HG02610 (cell line): ENCODE measurements at regions not wholly inside any gene's neighbourhood (a gene's known extent, or its start where the extent isn't known, plus 50 kb on each side); places are given as distances from the start of the nearest gene placed in this dataset.
A peak's percentile ranks its signal among the peaks of the same experiment; 100 is the strongest.
"Not testable (repeated sequence)": the region's sequence is repeated elsewhere in the genome, so short reads cannot be mapped to it uniquely, and the experiment has no call there.

Experiments used
- ATAC-seq: cut with Tn5 transposase; IDR thresholded peaks from one replicate; pipeline ENCODE4 v1.9.1; 2021; ENCODE audit warnings: mild to moderate bottlenecking, moderate library complexity; ENCODE audit not compliant: unreplicated experiment

GRCh38 chr15:69704229-69704628, 251.6 kb downstream of the RPLP1 start:
- ATAC-seq, result no peak

DNA sequence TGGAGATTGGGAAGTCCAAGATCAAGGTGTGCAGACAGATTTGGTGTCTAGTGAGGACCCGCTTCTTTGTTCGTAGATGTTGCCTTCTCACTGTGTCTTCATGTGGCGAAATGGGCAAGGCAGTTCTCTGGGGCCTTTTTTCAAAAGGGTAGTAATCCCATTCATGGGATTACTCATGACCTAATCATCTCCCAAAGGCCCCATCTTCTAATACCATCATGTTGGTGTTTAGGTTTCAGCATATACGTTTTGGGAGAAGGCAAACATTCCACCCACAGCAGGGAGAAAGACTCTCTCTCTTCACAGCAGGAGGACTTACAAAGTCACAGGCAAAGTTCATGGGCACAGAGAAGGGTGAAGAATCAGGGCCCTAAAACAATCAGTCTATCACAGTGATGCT, 252.1 kb downstream of the RPLP1 start:
- no peak for ATAC-seq

DNA sequence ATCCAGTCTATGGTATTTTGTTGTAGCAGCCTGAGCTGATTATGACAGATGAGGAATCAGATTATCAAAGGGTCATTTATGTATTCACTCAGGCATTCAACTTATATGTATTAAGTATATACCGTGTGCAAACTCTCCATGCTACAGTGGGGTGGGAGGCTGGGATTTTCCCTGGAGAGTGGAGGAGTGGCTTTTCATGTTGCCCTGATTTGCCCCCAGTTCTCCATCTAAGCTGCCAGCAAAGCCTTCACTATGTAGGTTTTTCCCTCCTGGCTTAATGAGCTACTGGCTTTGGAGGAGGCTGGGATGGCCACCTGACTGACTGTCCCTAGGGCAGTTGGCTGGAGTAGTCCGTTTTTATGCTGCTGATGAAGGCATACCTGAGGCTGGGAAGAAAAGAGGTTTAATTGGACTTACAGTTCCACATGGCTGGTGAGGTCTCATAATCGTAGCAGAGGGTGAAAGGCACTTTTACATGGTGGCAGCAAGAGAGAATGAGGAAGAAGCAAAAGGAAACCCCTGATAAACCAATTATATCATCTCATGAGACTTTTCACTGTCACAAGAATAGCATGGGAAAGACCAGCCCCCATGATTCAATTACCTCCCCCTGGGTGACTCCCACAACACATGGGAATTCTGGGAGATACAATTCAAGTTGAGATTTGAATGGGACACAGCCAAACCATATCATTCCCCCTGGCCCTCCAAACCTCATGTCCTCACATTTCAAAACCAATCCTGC, 253.9 kb downstream of the RPLP1 start:
- ATAC-seq, result no peak

GRCh38 chr15:69707241-69707640, 254.6 kb downstream of the RPLP1 start:
- not testable (repeated sequence) for ATAC-seq

DNA sequence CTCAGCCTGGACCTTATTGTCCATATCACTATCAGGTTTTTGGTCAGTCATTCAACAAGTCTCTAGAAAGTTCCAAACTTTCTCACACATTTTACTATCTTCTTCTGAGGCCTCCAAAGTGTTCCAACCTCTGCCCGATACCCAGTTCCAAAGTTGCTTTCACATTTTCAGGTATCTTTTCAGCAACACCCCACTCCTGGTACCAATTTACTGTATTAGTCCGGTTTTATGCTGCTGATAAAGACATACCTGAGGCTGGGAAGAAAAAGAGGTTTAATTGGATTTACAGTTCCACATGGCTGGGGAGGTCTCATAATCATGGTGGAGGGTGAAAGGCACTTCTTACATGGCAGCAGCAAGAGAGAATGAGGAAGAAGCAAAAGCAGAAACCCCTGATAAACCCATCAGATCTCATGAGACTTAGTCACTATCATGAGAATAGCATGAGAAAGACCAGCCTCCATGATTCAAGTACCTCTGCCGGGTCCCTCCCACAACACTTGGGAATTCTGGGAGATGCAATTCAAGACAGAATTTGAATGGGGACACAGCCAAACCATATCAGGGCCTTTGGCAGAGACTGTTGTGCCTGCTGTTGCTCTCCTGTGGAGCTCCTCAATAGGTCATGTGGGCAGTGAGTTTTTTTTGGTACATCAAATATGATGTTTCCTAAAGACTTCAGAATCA, 256.0 kb downstream of the RPLP1 start:
- not testable (repeated sequence) for ATAC-seq

GRCh38 chr15:69712991-69713390, 260.4 kb downstream of the RPLP1 start:
- no peak for ATAC-seq

- ATAC-seq, result peak; percentile 88
These were observed 261.3 kb downstream of the RPLP1 start for GRCh38 chr15:69713726-69714559.

- no peak for ATAC-seq
These were observed 262.6 kb downstream of the RPLP1 start for GRCh38 chr15:69715210-69715609.

GRCh38 chr15:69718436-69718835, 265.8 kb downstream of the RPLP1 start:
- ATAC-seq, result no peak

DNA sequence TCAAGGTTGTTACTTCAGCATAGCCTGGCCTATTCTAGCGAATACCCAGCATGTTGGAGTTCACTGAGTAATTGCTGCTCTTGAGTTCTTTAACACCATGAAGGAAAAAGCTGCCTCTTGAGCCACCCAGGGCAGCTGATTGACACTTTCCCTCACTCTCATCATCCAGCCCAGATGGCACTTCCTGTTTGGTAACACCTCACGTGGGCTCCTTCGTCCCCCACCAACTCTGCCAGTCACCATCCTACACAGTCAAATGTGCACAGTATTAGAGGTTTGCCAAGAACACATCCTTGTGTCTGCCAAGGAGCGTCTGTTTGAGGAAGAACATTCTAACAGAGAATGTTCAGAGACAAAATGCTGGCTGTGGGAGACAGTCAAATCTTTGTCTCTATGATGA, 266.3 kb downstream of the RPLP1 start:
- no peak for ATAC-seq

DNA sequence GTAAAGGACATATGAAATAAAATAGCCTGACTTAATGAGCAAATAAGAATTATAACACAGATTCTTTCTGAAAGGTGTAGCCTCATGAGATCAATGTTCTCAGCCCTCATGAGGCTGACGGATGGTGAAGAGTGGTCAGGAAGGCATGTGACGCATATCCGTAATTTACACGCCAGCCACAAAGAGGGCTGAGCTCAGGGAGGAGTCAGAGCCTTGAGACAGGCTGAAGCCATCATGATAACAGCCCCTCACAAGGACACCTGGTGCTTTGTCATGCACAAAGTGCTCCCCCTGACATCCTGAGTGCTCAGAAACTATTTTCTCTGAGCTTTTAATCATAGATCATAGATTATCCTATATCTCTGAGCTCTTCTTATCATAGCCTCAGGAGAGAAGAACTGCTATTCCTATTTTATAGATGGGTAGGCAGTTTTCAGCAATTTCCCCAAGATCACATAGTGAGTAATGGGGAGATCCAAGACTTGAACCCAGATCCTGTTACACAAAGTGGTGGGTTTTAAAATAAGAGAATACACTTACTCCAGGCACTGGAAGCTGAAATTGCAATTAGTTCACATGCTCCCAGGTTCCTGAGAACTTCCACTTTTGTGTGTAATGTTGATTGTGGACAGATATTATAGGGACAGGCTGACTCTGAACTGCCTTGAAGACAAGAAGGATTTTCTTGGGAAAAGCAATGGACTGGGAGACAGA, 267.1 kb downstream of the RPLP1 start:
- ATAC-seq, result peak; percentile 57

DNA sequence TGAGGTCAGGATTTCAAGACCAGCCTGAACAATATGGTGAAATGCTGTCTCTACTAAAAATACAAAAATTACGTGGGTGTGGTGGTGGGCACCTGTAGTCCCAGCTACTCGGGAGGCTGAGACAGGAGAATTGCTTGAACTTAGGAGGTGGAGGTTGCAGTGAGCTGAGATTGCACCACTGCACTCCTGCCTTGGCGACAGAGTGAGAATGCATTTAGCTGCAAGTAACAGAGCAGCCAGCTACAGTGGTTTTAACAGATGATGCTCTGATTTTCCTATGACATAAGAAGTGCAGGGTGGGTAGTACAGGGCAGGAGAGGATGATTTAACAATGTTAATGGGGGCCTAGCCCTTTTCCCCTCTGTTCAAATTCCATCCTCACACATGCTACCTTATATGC, 267.9 kb downstream of the RPLP1 start:
- ATAC-seq, result no peak

DNA sequence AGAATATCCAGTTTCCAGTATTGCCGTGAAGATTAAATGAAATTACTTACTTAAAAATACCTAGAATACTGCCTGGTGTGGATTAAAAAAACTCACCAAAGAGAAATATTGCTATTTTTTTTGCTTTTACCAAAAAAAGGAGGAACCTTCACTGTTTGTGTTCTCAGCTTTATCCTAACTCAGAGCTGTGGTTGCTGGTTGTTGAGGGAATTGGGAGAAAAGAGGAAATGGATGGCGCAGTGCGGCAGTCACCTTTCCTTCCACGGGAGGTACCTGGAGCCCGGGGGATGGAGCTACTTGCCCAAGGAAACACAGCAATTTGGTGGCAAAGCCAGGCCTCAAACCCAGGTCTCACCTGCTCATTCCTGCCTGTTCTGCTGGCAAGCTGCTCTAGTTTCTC, 270.3 kb downstream of the RPLP1 start:
- ATAC-seq, result no peak

DNA sequence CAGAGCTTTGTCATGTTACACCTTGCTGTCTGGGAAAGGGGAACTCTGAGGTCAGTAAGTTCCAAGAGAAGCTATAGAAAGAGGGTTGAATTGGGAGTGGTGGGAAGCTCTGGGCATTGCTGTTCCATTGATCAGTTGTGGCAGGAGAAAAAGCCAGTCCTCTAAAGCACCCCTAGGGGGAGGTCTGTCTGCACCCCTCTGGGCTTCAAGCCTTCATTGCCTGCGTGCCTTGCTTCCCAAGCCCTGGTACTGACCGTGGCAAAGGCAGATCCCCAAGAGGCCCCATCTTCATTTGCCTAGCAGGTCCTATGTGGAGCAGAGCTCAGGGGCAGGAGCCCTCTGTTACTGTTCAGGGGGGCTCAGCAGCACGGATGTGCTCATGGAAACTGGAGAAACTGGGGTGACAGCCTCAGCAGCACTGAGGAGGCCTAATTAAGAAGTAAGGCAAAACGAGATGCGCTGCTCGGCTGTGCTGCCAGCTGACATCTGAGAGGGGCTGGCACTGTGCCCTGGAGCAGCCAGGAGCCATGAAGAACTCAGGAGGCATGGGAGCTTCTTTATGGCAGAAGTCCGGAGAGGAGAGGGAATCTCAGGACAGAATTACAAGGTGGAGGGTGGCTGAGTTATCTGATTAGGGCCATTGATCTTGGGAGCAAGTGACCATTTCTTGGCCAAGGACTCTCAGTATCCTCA, 270.9 kb downstream of the RPLP1 start:
- ATAC-seq, result no peak

GRCh38 chr15:69724333-69724732, 271.7 kb downstream of the RPLP1 start:
- no peak for ATAC-seq

DNA sequence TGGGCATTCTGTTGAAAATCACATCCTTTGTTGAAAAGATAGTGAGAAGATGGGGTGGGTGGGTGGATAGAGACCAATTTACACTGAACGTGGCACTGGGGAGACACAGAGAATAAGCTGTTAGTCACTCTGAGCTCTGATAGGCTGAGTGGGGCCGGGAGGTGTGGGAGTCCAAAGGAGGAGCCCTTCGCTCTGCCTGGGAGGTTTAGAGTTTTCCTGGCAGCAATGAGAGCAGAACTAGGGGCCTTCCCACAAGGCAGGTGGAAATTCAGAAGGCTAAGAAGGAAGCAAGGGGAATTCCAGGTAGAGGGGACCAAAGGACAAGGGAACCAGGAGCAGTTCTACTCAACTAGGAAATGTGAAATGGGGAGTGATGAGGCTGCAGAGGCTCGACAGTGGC, 272.7 kb downstream of the RPLP1 start:
- ATAC-seq, result no peak

GRCh38 chr15:69725957-69726356, 273.3 kb downstream of the RPLP1 start:
- ATAC-seq, result no peak

DNA sequence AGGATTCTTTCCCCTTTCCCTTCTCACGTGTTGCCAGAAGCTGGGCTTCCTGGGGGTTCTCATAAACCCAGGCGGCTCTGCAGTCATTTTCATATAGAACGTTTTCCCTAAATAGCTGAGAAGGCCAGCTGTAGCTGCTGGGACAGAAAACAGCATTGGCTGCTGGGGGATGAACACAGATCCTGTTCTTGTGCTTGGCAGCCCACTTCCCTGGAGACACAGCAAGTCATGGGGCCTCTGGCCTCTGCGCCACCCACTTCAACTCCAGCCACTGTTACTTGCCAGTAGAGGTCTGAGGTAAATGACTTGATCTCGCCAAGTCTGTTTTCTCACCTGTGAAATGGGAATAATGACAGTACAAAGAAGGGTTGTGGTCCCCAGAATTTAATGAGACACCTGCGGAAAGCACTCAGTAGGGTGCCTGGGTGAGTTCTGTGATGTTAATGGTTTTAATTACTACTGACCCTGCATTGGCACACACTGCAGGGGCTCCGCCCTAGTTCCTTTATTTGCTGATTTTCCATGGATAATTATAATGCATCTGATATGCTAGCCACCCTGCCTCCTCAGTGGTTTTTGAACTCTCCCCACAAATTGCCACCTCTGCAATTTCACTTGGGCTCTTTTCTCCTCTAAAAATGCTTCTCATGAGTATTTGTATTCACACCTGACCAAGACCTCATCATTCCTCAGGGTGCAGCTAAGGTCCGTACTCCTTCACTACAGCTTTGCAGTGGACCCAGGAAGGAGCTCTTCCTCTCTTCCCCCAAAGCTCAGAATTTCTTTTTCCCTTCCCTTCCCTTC, 274.7 kb downstream of the RPLP1 start:
- ATAC-seq, result no peak

DNA sequence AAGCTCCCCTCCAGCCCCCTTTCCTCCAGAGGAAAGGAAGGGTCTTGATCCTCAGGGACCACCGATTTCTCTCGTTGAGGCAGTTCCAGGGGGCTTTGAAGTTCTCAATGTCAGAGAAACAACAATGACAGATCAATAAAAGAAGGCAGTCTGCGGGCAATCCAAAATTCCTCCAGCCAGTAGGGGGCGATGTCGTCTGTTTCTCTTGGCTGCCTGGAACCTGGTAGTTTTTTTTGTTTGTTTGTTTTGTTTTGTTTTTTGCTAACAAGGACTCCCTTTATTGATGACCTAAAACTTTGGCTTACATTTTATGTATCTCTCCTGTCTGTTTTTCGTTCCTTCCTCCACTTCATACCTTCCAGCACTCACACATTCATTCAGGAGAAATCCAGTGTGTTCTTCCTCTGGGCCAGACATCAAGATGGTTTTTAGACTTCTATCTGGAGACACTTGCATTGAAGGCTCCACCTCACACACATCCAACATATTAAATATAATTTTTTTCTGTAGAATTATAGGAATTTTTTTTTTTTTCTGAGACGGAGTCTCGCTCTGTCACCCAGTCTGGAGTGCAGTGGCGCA, 276.6 kb downstream of the RPLP1 start:
- ATAC-seq, result no peak
